Hematopoietic multipotent progenitor cell (in vitro differentiated cells): ENCODE measurements at regions not wholly inside any gene's neighbourhood (a gene's known extent, or its start where the extent isn't known, plus 50 kb on each side); places are given as distances from the start of the nearest gene placed in this dataset.

Source experiments
- DNase-seq, 3 donors: peaks; one replicate each; pipeline ENCODE4 v3.0.0-alpha.2; 2011 to 2015; ENCODE audit warnings: low read depth in 2 of 3, low spot score in 2 of 3

DNA sequence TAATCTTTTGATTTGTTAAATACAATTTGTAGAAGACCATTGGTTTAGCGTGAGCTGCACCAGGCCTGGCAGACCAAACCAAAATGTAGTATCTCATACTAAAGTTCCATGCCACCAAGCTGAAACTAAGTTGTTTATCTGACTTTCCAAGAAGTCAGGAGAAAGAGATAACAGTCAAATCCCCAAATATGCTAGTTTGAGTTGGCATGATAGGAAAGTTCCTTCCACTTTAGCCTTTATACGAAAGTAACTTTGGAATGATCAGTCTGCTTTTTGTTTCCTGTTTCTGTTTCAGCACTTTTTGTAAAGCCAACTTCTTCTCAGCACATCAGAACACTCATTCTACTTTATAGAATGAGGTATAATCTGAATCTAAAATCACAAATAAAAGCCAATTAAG lies 449.2 kb downstream of the GRXCR1 start:
- DNase-seq = no peak

DNA sequence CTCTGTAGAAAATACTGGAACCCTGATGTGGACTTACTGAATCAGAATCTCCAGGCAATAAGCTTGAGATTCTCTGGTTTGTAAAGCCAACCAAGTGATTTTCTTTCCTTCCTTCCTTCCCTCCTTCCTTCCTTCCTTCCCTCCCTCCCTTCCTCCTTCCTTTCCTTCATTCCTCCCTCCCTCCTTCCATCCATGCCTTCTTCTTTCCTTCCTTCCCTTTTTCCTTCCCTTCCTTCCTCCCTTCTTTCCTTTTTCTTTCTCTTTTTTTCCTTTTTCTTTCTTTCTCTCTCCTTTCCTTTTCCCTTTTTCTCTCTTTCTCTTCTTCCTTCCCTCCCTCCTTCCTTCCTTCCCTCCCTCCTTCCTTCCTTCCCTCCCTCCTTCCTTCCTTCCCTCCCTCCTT lies 450.8 kb downstream of the GRXCR1 start:
- no peak for DNase-seq

DNA sequence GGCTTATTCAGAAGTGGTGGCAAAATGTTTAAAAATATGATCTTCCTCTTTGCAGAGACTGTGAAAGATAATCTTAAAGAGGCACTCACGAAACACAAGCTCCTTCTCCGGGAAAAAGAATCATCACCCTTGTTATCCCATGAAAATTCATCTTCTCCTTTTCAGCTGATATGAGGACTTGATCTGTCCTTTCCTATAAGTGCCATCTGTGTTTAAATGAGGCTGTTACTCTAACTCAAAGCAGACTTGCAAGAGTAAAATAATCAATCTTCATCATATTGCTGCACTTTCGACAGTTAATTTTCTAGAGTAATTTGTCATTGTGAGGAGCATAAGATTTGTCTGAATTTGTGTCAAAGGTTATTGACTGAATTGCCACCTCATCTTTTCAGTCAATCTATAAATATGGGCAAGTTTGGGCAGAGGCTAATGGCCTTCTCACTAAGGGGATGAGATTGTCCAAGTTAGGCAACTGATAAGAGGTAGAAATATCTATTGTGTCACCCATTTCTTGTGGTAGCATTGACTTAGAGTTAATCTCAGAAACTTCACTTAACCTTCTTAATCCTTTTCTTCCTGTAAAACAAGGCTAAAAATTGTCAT lies 452.9 kb downstream of the GRXCR1 start:
- no peak for DNase-seq

DNA sequence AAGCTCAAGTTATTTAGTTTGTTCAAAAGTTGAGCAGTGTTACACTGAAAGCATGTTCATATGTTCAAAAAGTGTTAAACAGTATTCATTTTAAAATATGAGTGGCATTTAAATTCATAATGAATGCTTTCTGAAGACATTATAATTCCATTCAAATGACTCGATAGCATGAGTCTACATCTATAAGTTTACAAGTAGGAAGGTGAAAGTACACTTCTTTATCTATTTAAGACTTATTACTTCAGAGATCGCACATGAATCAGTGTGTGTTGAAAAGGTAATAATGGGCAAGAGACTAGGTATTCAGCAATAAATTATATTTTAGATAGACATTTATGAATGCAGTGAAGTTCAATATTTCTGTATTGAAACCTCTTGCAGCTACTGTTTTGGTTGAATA lies 456.1 kb downstream of the GRXCR1 start:
- DNase-seq = no peak

DNA sequence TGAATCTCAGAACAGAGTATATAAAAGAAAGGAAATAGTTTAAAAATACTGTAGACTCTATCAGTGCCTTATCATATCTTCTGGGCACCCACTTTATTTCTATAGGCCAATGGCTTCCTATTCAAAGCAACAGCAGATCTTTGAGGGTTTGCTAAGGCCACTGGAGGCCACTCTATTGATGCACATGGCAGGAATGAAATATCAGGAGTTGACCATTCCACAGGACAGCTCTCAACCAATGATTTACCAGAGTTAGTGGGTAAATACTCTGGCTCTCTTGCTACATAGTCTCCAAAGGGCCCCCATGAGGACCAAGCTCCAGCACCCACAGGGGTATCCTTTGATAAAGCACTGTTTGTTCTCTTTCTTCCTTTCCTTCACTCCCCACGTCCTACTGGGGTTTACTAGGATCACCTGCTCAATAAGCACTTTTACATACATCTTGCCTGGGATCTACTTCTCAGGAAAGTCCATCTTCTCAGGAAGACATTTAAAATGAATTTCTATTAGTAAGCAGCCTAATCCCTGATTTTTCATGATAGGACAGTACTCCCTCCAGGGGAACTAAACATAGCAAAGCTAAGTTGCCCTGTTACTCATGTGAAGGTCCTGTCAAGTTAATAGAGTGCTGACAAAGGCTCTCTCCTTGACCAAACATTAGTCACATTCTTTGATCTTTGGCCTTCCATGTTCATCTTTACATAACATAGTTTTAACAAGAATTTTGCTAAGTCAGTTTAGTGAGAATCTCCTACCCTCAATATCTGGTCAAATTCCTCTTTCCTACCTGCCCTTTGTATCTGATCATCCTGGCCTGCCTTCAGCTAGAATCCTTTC lies 459.7 kb downstream of the GRXCR1 start:
- no peak for DNase-seq

DNA sequence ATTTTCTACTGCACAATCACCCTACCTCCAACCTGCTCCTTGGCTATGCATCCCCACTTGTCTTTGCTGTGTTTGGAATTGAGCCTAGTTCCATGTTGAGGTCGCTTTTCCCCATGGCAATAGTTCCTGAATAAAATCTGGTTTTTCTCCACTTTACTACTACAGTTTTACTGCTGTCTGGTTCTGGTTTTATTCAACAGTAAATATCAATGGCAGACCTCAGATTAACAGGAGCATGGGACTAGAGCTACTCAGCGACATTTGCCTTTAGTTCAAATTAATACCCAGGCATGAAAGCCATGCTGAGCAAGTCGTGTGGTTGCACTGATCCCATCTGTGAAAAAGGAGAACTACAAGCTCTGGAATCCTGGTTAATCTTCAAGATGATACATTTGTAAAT lies 460.3 kb downstream of the GRXCR1 start:
- peak in 1 of 3 donors; percentile 2 for DNase-seq

DNA sequence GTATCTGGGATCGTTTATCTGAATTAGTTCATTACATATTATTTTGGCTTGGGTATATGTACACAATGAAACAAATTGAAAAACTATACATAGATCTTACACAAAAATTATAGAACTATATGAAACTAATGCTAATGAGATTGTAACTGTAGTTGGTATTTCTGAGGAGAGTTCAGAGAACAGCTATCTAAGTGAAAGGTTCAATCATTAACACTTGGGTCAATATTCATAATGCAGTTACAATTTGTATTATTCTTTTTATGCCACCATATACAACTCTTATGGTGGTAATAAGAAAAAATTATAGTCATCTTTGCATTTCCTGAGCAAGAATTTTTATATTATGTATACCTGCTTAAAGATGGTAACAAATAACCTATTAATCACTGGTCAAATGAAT lies 461.0 kb downstream of the GRXCR1 start:
- no peak for DNase-seq

DNA sequence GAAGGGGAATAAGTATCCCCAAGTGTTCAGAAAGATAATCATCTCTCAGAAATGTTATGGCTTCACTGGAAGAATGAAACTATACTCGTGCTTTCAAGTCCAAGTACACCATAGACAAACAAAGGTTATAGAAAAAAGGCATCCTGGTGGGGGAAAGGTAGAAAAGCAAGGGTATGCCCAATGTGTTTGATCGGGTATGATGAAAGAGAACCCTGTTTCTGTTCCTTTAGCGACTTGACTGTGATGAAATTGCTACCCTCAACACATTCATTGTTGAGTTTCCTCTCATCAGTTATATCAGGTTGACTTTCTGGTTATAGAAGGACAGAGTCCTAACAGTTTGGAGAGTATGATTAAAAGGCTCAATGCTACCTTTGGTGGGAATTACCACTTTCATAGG lies 464.3 kb downstream of the GRXCR1 start:
- DNase-seq = no peak

DNA sequence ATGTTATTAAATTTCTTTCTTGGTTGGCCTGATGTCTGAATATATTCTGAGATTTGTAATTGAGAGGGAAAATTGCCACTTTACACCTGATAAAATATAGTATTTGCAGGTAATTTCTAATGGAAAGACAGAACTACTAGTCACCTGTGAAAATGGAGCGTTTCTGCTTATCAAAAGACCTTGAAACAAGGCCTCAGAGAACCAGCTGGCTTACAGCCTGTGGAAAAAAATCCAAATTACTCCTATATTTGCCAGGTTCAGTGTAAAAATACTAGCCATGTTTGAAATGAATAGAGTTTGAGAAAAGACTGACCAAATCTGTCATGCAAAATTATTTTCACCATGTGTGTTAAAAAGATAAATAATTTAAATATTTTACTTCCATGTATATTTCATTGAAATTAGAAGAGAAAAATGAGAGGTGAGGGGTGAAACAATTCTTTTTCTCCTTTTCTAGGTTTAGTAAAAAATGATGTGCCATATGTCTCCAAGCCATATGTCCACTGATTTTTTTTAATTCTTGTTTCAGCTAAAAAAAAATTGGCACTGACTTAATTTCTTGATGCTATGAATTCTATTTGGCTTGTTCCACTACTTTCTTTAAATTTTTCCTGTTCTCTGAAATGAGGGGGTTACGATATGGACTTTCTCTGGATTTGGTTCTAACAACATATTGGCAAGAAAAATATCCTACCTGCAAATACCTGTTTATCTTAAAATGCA lies 464.9 kb downstream of the GRXCR1 start:
- DNase-seq = no peak

DNA sequence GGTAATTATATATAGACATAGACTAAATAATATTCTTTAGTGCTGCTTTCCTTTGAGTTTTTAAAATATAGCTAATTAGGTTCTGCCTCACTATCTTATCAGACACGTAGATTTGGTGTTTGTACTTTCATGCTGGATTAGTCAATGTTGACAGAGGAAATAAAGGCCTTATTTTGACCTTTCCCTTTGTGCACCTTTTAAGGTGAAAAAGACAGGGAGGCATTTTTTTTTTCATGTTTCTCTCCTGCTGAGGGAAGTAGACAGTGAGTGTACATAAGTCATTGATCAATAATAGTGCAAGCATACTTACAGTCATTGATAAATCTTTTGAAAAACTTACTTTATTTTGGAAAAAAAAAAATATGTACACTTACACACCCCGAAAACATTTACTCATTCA lies 467.8 kb downstream of the GRXCR1 start:
- no peak for DNase-seq

DNA sequence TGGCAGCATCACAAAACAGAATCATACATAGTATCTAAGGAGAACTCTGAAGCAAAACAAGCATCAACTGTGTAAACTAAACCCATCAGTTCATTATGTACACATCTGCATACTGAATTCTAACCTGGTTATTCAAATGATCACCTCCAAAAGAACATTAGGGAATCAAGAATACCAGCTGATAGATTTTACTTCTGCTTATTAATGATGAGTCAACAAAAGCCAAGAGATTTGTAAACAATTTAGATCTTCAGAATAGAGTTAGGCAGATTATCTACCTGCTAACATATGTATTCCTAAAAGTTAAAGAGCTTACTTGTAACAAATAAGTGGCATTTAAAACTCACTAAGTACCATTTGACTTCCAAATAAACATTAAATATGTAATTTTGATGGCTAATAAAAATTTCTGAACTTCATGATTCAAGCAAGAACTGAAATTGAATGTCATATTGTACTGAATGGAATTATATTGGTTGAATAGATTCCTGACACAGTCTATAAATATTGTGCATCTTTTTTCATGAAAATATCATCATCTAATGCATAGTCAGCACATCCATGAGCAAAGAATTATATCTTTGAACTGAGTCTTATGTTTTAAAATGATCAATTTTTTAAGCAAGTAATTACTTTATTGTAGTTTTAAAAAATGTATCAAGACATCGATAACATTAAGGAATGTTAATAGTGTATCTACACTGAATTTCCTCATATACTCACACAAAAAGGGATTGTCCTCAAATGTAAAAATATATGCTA lies 470.5 kb downstream of the GRXCR1 start:
- no peak for DNase-seq

DNA sequence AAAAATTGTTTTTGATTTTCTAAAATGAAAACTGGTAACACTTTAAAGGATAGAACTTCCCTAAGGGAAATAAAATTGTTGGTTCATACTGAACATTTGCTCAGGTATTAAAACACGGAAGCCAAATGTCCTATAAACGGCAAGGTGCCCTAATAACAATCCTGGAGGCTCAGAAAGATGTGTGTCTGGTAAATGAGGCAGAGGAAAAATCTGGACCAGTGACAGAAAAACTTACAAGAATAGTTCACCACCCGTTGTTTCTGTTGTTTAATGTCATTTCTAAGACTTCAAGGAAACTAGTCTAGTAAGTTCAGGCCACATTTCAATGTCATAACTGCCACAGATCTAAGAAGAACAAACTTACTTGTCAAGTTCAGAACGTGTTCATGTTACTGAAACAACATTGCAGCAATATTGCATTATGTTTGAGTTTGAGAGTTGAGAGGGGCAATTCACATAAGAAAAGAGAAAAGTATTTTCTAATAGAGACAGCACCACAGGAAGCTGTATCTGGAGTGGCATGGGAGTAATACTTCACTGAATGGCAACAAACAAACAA lies 476.6 kb downstream of the GRXCR1 start:
- DNase-seq = no peak

DNA sequence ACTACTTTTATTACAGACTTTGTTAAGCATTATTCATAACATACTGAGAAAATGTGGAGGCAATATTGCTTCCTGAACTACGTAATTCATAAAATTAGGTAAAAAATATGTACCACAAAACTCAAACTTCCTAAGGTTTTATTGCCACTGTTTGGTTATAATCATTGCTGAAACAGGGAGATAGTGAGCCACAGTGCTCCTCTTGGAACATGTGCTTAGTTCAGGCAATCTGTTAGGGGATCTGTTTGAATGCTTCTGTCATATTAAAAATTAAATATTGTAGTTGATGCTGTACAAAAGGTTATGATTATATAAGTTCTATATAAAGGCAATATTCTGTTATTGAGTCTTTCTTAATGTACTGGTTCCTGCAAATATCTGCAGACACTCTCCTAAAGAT lies 480.7 kb downstream of the GRXCR1 start:
- DNase-seq = no peak

DNA sequence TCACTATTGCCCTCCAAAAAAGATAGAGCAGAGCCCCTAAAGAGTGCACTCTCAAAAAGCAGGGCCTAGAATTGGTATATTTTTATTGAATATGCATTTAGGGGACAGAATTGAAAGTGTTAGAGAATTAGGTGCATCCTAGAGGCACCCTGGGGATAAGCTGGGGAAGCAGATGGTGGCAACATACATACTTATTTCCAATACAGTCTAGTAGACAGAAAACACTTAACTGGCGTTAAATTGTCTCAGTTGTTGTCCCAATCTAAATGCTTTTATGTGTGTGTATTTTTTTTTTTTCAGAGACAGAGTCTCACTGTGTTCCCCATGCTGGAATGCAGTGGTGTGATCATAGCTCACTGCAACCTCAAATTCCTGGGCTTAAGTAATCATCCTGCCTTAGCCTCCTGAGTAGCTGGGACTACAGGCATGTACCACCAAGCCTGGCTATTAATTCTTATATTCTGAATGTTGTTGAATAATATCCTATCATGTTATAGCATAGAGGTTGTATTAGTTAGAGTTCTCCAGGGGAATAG lies 481.8 kb downstream of the GRXCR1 start:
- no peak for DNase-seq

DNA sequence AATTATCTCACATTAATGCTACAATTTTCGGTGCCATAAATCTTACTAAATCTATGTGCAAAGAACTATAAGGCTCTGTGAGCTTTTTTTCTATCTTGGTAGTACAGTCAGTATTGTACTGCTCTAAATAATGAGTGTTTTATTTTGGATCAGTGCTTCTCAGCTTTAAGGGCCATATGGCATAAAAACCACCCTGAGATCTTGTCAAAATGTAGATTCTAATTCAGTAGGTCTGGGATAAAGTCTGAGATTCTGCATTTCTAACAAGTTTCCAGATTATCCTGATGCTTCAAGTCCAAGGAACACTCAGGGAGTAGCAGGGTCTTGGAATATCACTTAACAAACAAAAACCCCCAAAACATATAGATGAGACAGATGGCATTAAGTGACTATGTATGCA lies 486.5 kb downstream of the GRXCR1 start:
- no peak for DNase-seq

DNA sequence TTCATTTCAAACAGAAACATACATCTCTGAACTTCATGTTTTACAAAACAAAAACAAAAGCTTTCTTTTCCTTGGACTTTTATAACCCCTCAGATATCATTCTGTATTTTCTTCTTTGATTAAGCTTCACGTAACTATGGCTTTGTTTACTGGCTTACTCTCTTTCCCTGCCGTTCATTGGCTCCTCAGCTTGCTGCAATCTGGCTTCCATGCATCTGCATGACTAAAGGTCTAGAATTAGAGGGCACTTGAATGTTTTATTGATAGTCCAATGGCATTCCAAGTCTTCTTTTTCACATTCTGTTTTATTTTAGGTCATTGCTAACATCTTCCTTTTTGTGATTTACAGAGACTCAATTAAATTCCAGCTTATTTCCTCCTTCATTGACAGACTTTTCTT lies 487.6 kb downstream of the GRXCR1 start:
- no peak for DNase-seq

DNA sequence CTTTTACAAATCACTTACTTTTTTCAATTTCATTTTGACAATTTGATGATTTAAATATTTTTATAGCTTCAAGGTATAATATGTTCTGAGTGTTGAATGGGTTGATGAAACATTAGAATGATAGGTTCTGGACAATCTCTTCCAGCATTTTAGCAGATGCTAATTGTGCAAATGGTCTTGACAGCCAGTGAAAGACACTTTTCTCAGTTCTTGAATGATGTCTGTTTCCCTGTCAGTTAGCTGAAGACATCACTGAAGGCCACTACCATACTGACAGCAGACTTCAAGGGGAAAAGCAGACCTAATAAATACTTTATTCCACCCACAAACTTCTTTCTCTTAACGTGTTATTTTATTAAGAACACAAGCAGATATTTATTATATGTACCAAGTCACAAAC lies 498.6 kb downstream of the GRXCR1 start:
- DNase-seq = no peak

DNA sequence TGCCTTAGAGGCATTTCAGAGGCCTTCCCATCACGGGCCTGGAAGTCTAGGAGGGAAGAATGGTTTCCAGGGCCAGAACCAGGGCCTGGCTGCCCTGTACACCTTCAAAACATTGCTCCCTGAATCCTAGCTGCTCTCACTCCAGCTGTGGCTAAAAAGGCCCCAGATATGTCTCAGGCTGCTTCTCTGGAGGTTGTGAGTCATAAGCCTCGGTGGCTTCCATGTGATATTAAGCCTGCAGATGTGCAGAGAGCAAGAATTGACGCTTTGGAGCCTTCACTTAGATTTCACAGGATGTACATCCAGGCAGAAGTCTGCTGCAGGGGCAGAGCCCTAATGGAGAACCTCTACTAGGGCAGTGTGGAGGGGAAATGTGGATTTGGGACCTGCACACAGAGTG lies 502.5 kb downstream of the GRXCR1 start:
- DNase-seq = no peak

DNA sequence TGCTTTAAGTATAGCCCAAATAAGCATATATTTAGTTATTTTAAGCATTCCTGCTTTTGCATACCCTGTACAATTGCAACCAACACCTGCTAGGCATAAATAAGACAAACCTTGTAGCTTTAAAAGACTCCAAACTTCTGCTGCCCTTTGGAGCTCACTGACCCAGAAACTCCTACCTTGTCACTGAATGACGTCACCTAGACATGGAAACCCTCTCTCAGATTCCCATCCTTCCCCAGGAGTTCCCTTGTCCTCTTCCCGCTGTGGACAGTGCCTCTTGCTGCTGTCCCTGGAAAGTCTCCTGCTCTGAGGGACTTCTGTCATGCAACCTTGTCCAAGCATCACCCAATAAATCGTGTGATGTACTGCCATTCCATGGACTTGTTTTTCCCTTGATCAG lies 507.2 kb downstream of the GRXCR1 start:
- DNase-seq = no peak

DNA sequence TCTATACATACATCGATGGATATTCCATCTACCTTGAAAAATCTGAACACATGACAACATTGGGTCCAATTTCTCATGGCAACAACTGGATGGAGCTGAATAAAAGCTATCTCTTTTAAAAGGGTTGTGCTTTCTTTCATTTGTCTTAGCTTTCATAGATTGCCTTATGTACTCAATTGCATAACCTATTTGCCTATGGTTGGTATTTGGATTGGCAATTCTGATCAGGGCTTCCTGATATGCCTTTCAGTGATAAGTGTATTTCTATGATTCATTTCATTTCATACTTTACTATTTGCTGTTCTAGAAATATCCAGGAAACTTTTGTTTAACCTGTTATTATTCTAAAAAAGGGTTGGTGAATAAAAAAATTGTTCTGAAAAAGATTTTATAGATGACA lies 509.9 kb downstream of the GRXCR1 start:
- no peak for DNase-seq

DNA sequence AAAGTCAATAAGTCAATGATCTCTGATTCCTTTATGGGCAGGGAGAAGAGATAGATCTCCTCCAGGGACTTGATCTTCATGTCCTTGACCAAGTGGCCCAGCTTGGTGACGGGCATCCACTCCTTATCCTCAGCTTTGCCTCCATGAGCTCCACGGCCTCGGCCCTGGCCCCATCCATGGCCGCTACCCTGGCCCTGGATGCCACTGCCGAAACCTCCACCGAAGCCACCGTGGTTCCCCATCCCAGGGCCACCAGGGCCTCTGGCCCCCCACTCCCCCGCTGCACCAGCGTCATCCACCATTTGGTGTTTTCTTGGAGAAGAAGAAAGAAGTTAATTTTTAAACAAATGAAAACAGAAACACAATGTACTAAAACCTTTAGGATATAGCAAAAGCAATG lies 518.1 kb downstream of the GRXCR1 start:
- no peak for DNase-seq
